SU-DHL-6 (cell line): ENCODE measurements at regions not wholly inside any gene's neighbourhood (a gene's known extent, or its start where the extent isn't known, plus 50 kb on each side); places are given as distances from the start of the nearest gene placed in this dataset.

ENCODE experiments used
- EZH2phosphoT487 ChIP-seq: fragments of 200-600 bp; sonication (generic), shearing (Covaris generic); conservative IDR thresholded peaks from 2 replicates; pipeline ENCODE4 v1.6.1; 2018; ENCODE audit warnings: mild to moderate bottlenecking, antibody characterized with exemption, low read length, moderate library complexity, mixed read lengths
- TF ChIP-seq, protein P1 (sequence below): fragments of 200-600 bp; sonication (generic); IDR thresholded peaks from one replicate; pipeline ENCODE4 v1.5.1; 2017; ENCODE audit warnings: antibody characterized with exemption, mild to moderate bottlenecking, low read length, moderate library complexity; ENCODE audit not compliant: insufficient read depth, poor library complexity, severe bottlenecking

DNA sequence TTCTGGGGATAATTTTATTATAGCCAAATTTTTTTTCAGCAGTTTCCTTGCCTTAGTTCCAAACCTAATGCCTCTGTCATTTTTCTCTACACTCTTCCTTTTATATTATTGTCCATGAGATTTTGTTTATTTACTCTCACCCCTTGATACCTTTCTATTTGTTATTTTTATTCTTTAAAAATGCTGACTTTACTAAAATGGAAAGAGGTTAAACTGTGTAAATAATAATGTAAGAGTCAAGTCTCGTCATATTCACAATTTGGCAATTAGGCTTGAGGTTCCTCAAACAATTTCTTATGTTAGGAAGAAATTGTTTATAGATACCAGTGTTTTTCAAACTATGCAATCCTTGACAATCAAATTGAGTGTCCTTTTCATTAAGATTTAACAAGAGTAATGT is 428.6 kb upstream of the CDH9 start:
- TF ChIP-seq, protein P1, sequence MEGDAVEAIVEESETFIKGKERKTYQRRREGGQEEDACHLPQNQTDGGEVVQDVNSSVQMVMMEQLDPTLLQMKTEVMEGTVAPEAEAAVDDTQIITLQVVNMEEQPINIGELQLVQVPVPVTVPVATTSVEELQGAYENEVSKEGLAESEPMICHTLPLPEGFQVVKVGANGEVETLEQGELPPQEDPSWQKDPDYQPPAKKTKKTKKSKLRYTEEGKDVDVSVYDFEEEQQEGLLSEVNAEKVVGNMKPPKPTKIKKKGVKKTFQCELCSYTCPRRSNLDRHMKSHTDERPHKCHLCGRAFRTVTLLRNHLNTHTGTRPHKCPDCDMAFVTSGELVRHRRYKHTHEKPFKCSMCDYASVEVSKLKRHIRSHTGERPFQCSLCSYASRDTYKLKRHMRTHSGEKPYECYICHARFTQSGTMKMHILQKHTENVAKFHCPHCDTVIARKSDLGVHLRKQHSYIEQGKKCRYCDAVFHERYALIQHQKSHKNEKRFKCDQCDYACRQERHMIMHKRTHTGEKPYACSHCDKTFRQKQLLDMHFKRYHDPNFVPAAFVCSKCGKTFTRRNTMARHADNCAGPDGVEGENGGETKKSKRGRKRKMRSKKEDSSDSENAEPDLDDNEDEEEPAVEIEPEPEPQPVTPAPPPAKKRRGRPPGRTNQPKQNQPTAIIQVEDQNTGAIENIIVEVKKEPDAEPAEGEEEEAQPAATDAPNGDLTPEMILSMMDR = no peak
- TF ChIP-seq EZH2phosphoT487 = no peak
